HG03066 (cell line): ENCODE measurements at regions not wholly inside any gene's neighbourhood (a gene's known extent, or its start where the extent isn't known, plus 50 kb on each side); places are given as distances from the start of the nearest gene placed in this dataset.

Source experiments
- ATAC-seq: cut with Tn5 transposase; IDR thresholded peaks from one replicate; pipeline ENCODE4 v1.9.1; 2021; ENCODE audit warnings: low read depth; ENCODE audit not compliant: unreplicated experiment

- no peak for ATAC-seq
Observed at GRCh38 chr3:83302091-83302490, 1540.6 kb upstream of the GBE1 start.

GRCh38 chr3:83317605-83318004, 1556.2 kb upstream of the GBE1 start:
- ATAC-seq = no peak

- no peak for ATAC-seq
Observed at GRCh38 chr3:83320726-83321125, 1559.3 kb upstream of the GBE1 start.

- no peak for ATAC-seq
Observed at GRCh38 chr3:83321457-83321856, 1560.0 kb upstream of the GBE1 start.

GRCh38 chr3:83321891-83322290, 1560.4 kb upstream of the GBE1 start:
- no peak for ATAC-seq

- ATAC-seq = no peak
Observed at GRCh38 chr3:83354205-83354604, 1592.8 kb upstream of the GBE1 start.

GRCh38 chr3:83393276-83393675, 1565.5 kb upstream of the CADM2 start:
- no peak for ATAC-seq

- ATAC-seq = no peak
Observed at GRCh38 chr3:83403927-83404326, 1554.9 kb upstream of the CADM2 start.

- ATAC-seq = no peak
Observed at GRCh38 chr3:83426300-83426699, 1532.5 kb upstream of the CADM2 start.

- ATAC-seq = no peak
Observed at GRCh38 chr3:83434880-83435587, 1523.8 kb upstream of the CADM2 start.

GRCh38 chr3:83438188-83438587, 1520.6 kb upstream of the CADM2 start:
- no peak for ATAC-seq

- ATAC-seq = no peak
Observed at GRCh38 chr3:83453056-83453455, 1505.7 kb upstream of the CADM2 start.

GRCh38 chr3:83454353-83454752, 1504.4 kb upstream of the CADM2 start:
- ATAC-seq = no peak

- no peak for ATAC-seq
Observed at GRCh38 chr3:83457551-83457950, 1501.2 kb upstream of the CADM2 start.

GRCh38 chr3:83460052-83460451, 1498.7 kb upstream of the CADM2 start:
- ATAC-seq = no peak

GRCh38 chr3:83461411-83461810, 1497.4 kb upstream of the CADM2 start:
- no peak for ATAC-seq

GRCh38 chr3:83477563-83477962, 1481.2 kb upstream of the CADM2 start:
- ATAC-seq = no peak

- ATAC-seq = no peak
Observed at GRCh38 chr3:83482402-83483070, 1476.3 kb upstream of the CADM2 start.

- no peak for ATAC-seq
Observed at GRCh38 chr3:83496462-83496861, 1462.3 kb upstream of the CADM2 start.

GRCh38 chr3:83498361-83499016, 1460.3 kb upstream of the CADM2 start:
- ATAC-seq = no peak

GRCh38 chr3:83500422-83500821, 1458.4 kb upstream of the CADM2 start:
- no peak for ATAC-seq

GRCh38 chr3:83500931-83501330, 1457.9 kb upstream of the CADM2 start:
- ATAC-seq = no peak
